ENCODE measurements at regions not wholly inside any gene's neighbourhood (a gene's known extent, or its start where the extent isn't known, plus 50 kb on each side); places are given as distances from the start of the nearest gene placed in this dataset.

DNA sequence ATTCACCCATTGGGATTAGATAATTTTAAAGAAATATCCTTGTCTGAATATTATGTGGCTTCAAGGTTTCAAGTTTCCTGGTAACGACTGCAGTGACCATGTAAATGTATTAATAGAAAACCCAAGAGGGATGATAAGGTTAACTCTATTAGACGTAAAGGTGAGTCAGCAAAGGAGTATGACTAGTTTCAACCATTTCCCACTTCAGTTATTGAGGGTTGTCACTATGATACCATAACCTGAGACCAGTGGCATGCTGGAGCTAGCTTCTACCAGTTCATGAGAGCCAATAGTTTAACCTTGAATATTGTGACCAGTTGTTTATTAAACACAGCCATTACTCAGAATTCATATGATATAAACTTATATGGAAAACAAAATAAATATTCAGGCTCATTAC lies 270.1 kb downstream of the TMA16 start:
- ChIA-PET CTCF (no interaction called here), POLR2A (no interaction called here)
- TF ChIP-seq, protein P1, sequence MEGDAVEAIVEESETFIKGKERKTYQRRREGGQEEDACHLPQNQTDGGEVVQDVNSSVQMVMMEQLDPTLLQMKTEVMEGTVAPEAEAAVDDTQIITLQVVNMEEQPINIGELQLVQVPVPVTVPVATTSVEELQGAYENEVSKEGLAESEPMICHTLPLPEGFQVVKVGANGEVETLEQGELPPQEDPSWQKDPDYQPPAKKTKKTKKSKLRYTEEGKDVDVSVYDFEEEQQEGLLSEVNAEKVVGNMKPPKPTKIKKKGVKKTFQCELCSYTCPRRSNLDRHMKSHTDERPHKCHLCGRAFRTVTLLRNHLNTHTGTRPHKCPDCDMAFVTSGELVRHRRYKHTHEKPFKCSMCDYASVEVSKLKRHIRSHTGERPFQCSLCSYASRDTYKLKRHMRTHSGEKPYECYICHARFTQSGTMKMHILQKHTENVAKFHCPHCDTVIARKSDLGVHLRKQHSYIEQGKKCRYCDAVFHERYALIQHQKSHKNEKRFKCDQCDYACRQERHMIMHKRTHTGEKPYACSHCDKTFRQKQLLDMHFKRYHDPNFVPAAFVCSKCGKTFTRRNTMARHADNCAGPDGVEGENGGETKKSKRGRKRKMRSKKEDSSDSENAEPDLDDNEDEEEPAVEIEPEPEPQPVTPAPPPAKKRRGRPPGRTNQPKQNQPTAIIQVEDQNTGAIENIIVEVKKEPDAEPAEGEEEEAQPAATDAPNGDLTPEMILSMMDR (IDR thresholded peaks at IDR 0.05; ENCODE audit: control extremely low read depth, extremely low read depth, low read depth, missing control alignments), result no peak
- DNase-seq (ENCODE audit: extremely low spot score), result no peak

DNA sequence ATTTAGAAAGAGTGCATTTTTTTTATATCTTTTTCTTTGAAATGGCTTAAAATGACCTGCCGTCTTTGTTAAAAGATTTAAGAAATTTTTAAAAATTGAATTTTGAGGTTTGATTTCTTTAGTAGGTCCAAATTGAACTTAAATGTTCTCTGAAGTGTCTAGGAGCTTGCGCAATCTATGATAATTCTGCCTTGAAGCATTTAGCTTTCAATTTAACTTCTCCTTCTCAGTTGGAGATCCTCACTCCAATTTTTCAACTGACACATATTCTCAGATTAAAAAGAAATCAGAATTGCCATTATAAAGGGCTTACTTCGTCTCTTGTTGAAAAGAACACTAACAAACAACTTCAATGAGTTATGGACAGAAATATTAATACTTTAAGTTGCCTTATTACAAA lies 273.5 kb downstream of the TMA16 start:
- ChIA-PET CTCF (interaction anchor here (1.4 to 2.5 kb wide), 3 partner anchors 10 to 21 kb away, joined by 4 to 7 read pairs (median 6); no protein-coding TSS in a partner anchor), POLR2A (no interaction called here)
- no peak for DNase-seq (ENCODE audit: extremely low spot score)
- TF ChIP-seq, protein P1 (IDR thresholded peaks at IDR 0.05; ENCODE audit: control extremely low read depth, extremely low read depth, low read depth, missing control alignments), result no peak

GRCh38 chr4:163772238-163772637 lies 277.7 kb downstream of the TMA16 start:
- DNase-seq (ENCODE audit: extremely low spot score), result no peak
- TF ChIP-seq, protein P1 (IDR thresholded peaks at IDR 0.05; ENCODE audit: control extremely low read depth, extremely low read depth, low read depth, missing control alignments), result no peak
- ChIA-PET CTCF (interaction anchor here (0.7 kb wide), 1 partner anchor 216 kb away, joined by 3 read pairs; no protein-coding TSS in a partner anchor), POLR2A (no interaction called here)

- DNase-seq (ENCODE audit: extremely low spot score), result no peak
- CTCF ChIA-PET, result no interaction called here
- TF ChIP-seq, protein P1 (IDR thresholded peaks at IDR 0.05; ENCODE audit: control extremely low read depth, extremely low read depth, low read depth, missing control alignments), result no peak
- POLR2A ChIA-PET, result no interaction called here
Observed at GRCh38 chr4:163773940-163774339, 279.4 kb downstream of the TMA16 start.

- no peak for DNase-seq (ENCODE audit: extremely low spot score)
- CTCF ChIA-PET, result no interaction called here
- TF ChIP-seq, protein P1 (IDR thresholded peaks at IDR 0.05; ENCODE audit: control extremely low read depth, extremely low read depth, low read depth, missing control alignments), result no peak
- POLR2A ChIA-PET, result no interaction called here
Observed at GRCh38 chr4:163776957-163777356, 282.5 kb downstream of the TMA16 start.

DNA sequence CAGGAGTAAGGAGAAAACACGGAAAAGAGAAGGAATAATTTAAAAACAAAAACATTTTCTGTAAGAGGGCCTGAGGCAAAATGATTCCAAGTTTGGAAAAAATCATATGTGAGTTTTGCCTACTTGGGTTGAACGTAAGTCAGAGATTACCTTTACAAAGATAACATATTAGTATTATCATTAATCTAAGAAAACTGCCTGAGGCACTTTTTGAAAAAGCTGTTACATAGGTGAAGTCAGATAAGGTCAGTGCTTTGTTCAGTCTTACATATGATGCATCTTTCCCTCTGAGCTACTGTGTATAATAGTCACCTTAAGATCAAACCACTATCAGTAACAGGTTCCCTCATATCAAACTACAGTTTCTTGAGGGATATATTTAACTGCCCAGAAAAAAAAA lies 287.2 kb downstream of the TMA16 start:
- TF ChIP-seq, protein P1 (IDR thresholded peaks at IDR 0.05; ENCODE audit: control extremely low read depth, extremely low read depth, low read depth, missing control alignments), result no peak
- ChIA-PET POLR2A (no interaction called here), CTCF (interaction anchor here (0.7 kb wide), 2 partner anchors 231 to 950 kb away, joined by 3 read pairs; no protein-coding TSS in a partner anchor)

GRCh38 chr4:163790231-163790630 lies 295.7 kb downstream of the TMA16 start:
- ChIA-PET POLR2A (no interaction called here), CTCF (interaction anchor here (0.9 kb wide), 1 partner anchor 21 kb away, joined by 3 read pairs; no protein-coding TSS in a partner anchor)
- no peak for DNase-seq (ENCODE audit: extremely low spot score)
- TF ChIP-seq, protein P1 (IDR thresholded peaks at IDR 0.05; ENCODE audit: control extremely low read depth, extremely low read depth, low read depth, missing control alignments), result no peak

More for the DNA sequence above, 287.2 kb downstream of the TMA16 start:
- DNase-seq (ENCODE audit: extremely low spot score), result no peak

Measured in GM10248 (cell line).